ENCODE measurements at regions not wholly inside any gene's neighbourhood (a gene's known extent, or its start where the extent isn't known, plus 50 kb on each side); places are given as distances from the start of the nearest gene placed in this dataset.
"Not testable (repeated sequence)": the region's sequence is repeated elsewhere in the genome, so short reads cannot be mapped to it uniquely, and the experiment has no call there.

DNA sequence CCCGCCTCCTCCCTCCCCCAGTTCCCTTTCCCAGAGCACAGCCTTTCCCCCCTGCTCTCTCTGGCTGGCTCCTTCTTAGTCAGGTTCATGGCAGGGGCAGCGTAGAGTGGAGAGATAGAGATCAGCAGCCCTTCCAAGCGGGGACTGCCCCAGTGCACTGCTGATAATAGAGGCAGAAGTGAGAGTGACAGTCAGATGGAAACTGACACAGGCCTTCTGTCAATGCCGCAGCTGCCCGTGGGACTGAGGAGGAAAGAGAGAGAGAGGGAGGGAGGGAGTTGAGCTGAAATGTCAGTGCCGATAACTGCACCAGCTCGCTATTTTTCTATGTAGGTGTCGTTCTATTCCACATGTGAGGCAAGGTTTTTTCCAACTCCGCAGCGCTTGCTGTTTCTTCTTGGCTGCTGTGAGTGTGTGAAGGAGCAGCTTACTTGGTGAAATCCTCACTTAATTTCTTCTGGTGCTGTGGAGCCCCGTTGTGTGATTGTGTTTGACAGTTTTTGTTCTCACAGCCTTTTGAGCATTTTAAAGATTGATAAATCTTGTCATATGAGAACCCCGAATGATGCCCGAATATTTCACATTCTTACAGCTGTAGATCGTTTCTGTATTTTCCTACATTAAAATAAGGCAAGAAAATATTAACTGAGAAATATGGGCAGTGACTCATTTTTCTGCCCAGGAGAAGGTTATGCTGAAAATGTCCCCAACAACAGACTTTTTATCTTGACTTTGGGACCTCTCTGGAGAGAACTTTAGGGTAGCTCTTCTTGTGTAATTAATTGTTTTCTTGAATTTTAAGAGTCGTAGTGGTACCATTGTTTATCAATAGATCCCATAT lies 386.4 kb upstream of the MMS22L start:
- DNase-seq (ENCODE audit: low read depth in 1 of 2, low spot score in 1 of 2): no peak

GRCh38 chr6:97674802-97675201 lies 391.8 kb upstream of the MMS22L start:
- no peak for DNase-seq (ENCODE audit: low read depth in 1 of 2, low spot score in 1 of 2)

GRCh38 chr6:97677626-97678025 lies 394.6 kb upstream of the MMS22L start:
- no peak for DNase-seq (ENCODE audit: low read depth in 1 of 2, low spot score in 1 of 2)

DNA sequence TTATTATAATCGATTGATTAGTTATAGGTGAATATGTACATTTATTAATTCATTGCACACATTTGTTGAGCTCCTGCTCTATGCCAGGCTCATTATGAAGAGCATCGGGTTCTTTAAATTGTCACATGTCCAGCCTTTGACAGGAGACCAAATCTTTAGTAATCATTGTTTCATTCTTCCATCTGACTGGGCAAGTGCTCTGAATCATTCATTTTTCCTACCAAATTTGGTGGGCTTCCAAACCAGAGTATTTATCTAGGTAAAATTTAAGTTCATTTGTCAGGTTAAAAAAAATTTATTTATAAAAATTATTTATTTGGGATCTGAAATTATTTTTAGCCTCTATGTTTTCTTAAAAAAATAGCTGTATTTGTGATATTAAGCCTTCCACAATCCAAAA lies 404.9 kb upstream of the MMS22L start:
- DNase-seq (ENCODE audit: low read depth in 1 of 2, low spot score in 1 of 2): no peak

DNA sequence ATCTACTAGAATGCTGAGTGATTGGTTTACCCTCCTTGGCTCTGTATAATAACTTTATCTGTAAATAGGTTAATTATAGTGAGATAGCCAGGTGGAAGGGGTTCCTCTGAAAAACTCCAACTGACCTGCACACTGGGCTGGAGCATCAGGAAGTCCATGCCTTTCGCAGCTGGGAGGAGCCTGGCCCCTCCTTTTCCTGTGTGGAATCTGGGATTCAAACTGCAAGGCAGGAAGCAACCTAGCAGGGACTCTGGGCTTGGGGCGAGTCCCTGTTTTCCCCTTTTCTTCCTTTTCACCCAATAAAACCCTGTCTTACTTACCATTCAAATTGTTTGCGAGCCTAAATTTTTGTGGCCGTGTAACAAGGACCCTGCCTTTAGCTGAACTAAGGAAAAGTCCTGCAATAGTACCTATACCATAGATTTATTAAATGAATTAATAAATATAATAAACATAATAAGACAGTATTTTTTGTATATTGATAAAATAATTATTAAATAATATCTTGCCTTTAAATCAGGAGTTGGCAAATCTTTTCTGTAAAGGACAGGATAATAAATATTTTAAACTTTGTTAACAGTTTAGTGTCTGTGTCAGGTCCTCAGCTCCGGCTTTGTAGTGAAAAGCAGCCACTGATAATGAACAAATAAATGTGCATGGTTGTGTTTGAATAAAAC lies 406.2 kb upstream of the MMS22L start:
- no peak for DNase-seq (ENCODE audit: low read depth in 1 of 2, low spot score in 1 of 2)

GRCh38 chr6:97697456-97697855 lies 414.4 kb upstream of the MMS22L start:
- no peak for DNase-seq (ENCODE audit: low read depth in 1 of 2, low spot score in 1 of 2)

- DNase-seq (ENCODE audit: low read depth in 1 of 2, low spot score in 1 of 2): no peak
These were observed 418.8 kb upstream of the MMS22L start for GRCh38 chr6:97701801-97702200.

DNA sequence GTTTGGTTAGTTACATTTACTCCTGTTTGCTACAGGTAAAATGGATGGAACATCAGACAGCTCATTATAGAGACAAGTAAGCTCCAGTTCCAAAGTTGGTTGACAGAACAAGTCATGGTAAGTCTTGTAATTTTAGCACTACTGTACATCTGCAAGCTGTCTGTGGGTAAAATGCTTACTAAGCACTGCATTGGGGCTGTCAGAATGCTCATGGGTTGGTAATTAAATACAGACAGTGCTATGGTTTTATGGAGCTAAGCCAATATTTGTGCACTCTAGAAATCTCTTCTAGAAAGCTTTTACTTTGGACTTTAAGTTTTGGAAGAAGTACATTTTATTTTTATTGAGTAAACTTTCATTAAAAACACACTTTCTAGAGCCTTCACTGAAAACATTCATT lies 419.2 kb upstream of the MMS22L start:
- DNase-seq (ENCODE audit: low read depth in 1 of 2, low spot score in 1 of 2): no peak

- no peak for DNase-seq (ENCODE audit: low read depth in 1 of 2, low spot score in 1 of 2)
These were observed 420.6 kb upstream of the MMS22L start for GRCh38 chr6:97703661-97704060.

- no peak for DNase-seq (ENCODE audit: low read depth in 1 of 2, low spot score in 1 of 2)
These were observed 422.6 kb upstream of the MMS22L start for GRCh38 chr6:97705568-97705967.

- DNase-seq (ENCODE audit: low read depth in 1 of 2, low spot score in 1 of 2): no peak
These were observed 429.7 kb upstream of the MMS22L start for GRCh38 chr6:97712751-97713150.

GRCh38 chr6:97714772-97715171 lies 431.8 kb upstream of the MMS22L start:
- DNase-seq (ENCODE audit: low read depth in 1 of 2, low spot score in 1 of 2): no peak

DNA sequence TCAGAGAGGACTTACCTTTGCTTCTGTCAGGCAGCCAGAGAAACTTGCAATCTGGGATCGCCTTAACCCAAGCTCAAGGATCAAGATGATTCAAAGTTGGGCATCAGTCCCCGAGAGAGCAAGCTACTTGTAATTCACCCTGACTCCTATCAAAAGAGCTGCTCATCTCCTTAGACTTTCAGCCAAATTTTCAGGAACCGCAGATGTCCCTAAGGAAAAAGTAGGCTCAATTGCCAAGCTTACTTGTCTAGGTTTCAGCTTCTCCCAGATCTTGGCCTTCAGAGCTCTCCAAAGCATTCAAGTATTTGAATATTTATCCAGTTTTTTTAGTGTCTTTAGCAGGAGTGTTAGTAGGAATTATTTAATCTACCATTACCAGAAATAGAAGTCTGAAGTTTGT lies 434.1 kb upstream of the MMS22L start:
- no peak for DNase-seq (ENCODE audit: low read depth in 1 of 2, low spot score in 1 of 2)

DNA sequence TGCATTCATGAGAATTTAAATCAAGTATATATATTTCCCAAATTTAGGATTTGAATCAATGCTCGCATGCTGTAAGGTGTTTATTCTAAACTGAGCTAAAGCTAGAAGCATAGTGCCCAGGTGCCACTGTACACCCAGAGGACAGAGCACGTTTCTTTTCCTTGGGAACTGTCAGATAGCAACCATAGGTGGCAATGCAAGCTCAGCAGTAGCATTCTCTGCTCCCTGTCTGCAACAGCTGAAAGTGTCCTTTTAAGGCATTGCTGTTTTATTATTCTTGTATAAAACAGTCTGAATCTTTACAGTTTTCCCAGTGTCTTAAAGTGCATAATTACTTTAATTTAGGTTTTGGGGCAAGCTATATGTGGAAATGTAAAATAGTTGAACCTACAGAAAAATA lies 443.4 kb upstream of the MMS22L start:
- DNase-seq (ENCODE audit: low read depth in 1 of 2, low spot score in 1 of 2): no peak

GRCh38 chr6:97732045-97732444 lies 449.0 kb upstream of the MMS22L start:
- DNase-seq (ENCODE audit: low read depth in 1 of 2, low spot score in 1 of 2): no peak

DNA sequence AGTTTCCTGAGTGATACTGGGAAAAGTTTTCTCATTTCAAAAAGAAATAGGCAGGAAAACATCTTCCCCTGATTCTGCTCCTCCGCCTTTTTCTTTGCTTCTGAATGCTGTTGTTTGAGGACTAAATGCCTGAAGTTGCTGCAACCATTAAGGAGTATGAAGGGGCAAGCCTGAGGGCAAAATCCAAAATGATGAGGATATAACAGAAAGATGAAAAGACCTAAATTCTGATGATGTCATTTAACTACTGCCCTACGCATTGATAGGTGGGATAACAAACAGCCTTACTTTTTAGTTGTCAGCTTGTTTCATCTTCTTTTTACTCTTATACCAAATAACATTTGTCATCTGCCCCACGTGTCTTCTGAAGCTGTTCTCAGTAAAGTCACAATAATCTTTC lies 474.6 kb upstream of the MMS22L start:
- no peak for DNase-seq (ENCODE audit: low read depth in 1 of 2, low spot score in 1 of 2)

GRCh38 chr6:97765461-97765860 lies 482.4 kb upstream of the MMS22L start:
- no peak for DNase-seq (ENCODE audit: low read depth in 1 of 2, low spot score in 1 of 2)

DNA sequence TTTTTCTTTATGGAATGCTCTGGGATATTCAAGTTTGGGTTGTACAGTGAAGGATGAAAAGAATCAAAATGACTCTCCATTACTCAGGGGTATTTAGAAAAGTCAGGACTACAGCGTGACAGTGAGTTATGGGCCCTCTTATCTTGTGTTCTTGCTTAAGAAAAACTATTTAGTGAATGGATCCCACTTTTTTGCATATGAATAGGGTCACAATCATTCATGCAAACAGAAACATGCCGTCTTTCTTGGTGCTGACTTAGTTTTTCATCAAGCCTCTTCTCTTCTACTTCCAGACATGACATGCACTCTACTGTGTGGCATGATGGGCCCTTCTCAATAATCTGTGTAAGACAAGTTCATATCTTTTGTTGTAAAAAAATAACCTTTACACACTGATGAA lies 488.4 kb upstream of the MMS22L start:
- no peak for DNase-seq (ENCODE audit: low read depth in 1 of 2, low spot score in 1 of 2)

GRCh38 chr6:97775012-97775411 lies 492.0 kb upstream of the MMS22L start:
- DNase-seq (ENCODE audit: low read depth in 1 of 2, low spot score in 1 of 2): no peak

GRCh38 chr6:97778290-97779038 lies 495.4 kb upstream of the MMS22L start:
- DNase-seq (ENCODE audit: low read depth in 1 of 2, low spot score in 1 of 2): no peak

- not testable (repeated sequence) for DNase-seq (ENCODE audit: low read depth in 1 of 2, low spot score in 1 of 2)
These were observed 496.2 kb upstream of the MMS22L start for GRCh38 chr6:97779039-97779766.
